Progenitor cell of endocrine pancreas (in vitro differentiated cells): ENCODE measurements at regions not wholly inside any gene's neighbourhood (a gene's known extent, or its start where the extent isn't known, plus 50 kb on each side); places are given as distances from the start of the nearest gene placed in this dataset.

Experiments used
- DNase-seq: peaks from one replicate; pipeline ENCODE4 v3.0.0; 2021; ENCODE audit warnings: low spot score; ENCODE audit not compliant: unreplicated experiment
- H3K27ac Mint-ChIP-seq: 2 replicates; pipeline ENCODE4 v1.8.0; 2021; ENCODE audit warnings: mild to moderate bottlenecking, moderate library complexity, mixed read lengths
- H3K27me3 Mint-ChIP-seq: 2 replicates; pipeline ENCODE4 v1.8.0; 2021; ENCODE audit warnings: mixed read lengths
- H3K36me3 Mint-ChIP-seq: 2 replicates; pipeline ENCODE4 v1.8.0; 2022; ENCODE audit warnings: mixed read lengths; ENCODE audit not compliant: insufficient read depth
- H3K4me1 Mint-ChIP-seq: 2 replicates; pipeline ENCODE4 v1.8.0; 2021; ENCODE audit warnings: low read depth, mixed read lengths
- H3K4me3 Mint-ChIP-seq: 2 replicates; pipeline ENCODE4 v1.8.0; 2021; ENCODE audit warnings: low read depth, mild to moderate bottlenecking, moderate library complexity, mixed read lengths
- H3K9me3 Mint-ChIP-seq: 2 replicates; pipeline ENCODE4 v1.8.0; 2021; ENCODE audit warnings: low read depth, mixed read lengths
- CTCF ChIP-seq: fragments of 200-600 bp; sonication (generic); IDR thresholded peaks from one replicate; pipeline ENCODE4 v1.5.0; 2021; ENCODE audit warnings: antibody characterized with exemption, mild to moderate bottlenecking; ENCODE audit not compliant: unreplicated experiment

- no peak for DNase-seq
- peaks cover 15% of the 10 kb centered on the region for H3K4me1 Mint-ChIP-seq
- no peak overlapping the region for H3K4me3 Mint-ChIP-seq
- no peak overlapping the region for H3K27ac Mint-ChIP-seq
- TF ChIP-seq CTCF, result no peak
- H3K9me3 Mint-ChIP-seq, result no peaks in the 10 kb centered on the region
- no peaks in the 10 kb centered on the region for H3K27me3 Mint-ChIP-seq
- no peaks in the 10 kb centered on the region for H3K36me3 Mint-ChIP-seq
Observed at GRCh38 chr11:11220786-11221185, 132.3 kb downstream of the CSNK2A3 start.

GRCh38 chr11:11218629-11218986 is 134.4 kb downstream of the CSNK2A3 start:
- H3K27ac Mint-ChIP-seq, result peak overlapping the region; percentile 12
- no peaks in the 10 kb centered on the region for H3K36me3 Mint-ChIP-seq
- no peaks in the 10 kb centered on the region for H3K9me3 Mint-ChIP-seq
- peaks cover 33% of the 10 kb centered on the region for H3K4me1 Mint-ChIP-seq
- no peak overlapping the region for H3K4me3 Mint-ChIP-seq
- DNase-seq, result no peak
- no peak for TF ChIP-seq CTCF
- peaks cover 7% of the 10 kb centered on the region for H3K27me3 Mint-ChIP-seq

DNA sequence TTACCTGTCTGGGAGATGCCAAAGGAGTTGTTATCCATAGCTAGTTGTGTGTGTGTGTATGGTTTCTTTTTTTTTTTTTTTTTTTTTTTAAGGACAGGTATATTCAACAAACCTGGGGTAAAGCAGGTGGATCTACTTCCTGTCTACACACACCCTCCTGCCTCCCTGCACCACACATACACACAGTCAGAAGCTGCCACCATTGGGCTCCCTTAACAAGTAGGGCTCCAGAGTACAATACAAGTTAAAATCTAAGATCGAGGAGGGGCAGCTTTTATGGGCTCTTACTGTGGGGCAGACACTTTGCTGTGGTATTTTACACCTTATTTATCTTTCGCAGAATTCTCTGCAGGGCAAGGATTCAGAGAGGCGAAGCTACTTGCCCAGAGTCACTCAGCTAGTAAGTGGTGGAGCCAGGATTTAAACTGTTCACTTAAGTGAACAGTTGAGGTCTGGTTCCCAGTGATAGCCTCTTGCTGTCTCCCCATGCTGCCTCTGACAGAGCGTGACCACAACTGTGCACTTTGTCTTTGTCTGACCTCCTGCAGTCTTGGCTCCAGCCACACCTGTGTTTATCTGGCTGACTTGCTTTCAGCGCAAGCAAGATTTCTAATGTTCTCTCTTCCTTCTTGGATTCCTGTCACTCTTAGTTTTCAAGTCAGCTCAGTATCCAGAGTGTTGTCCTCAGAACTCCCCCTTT is 135.0 kb downstream of the CSNK2A3 start:
- Mint-ChIP-seq H3K4me1 (peaks cover 33% of the 10 kb centered on the region), H3K27me3 (peaks cover 10% of the 10 kb centered on the region), H3K36me3 (no peaks in the 10 kb centered on the region), H3K9me3 (no peaks in the 10 kb centered on the region), H3K4me3 (no peak overlapping the region), H3K27ac (peak overlapping the region; percentile 12)
- TF ChIP-seq CTCF, result no peak
- no peak for DNase-seq

DNA sequence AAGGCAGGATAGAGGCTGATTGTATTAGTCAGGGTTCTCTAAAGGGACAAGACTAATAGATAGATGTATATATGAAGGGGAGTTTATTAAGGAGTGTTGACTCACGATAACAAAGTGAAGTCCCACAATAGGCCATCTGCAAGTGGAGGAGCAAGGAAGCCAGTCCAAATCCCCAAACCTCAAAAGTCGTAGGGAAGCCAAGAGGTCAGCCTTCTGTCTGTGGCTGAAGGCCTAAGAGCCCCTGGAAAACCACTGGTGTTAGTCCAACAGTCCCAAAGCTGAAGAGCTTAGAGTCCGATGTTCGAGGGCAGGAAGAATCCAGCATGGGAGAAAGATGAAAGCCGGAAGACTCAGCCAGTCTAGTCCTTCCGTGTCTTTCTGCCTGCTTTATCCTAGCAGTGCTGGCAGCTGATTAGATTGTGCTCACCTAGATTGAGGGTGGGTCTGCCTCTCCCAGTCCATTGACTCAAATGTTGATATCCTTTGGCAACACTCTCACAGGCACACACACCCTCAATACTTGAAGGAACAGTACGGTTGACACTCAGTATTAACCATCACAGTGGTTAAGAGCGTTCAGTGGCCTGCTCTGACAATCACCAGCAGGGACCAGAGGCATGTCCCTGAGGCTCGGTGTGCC is 135.6 kb downstream of the CSNK2A3 start:
- no peak for DNase-seq

DNA sequence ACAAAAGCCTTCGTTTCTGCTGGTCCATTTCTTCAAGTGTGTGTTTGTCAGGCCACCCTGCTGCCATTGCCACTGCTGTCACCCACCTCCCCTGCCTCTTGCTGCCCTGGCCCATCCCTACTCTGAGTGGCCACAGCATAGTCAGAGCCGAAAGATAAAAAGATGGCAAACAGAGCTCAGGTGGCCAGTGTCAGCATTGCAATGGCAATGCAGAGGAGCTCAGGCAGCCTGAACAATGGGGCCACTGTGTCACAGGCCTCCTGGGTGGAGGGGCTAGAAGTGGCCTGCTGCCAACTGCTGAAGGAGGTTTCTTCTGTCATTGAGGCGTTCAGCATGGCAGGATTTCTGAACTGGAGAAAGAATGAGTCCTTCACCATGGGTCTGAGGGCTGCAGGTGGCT is 137.1 kb downstream of the CSNK2A3 start:
- Mint-ChIP-seq H3K4me3 (no peak overlapping the region), H3K4me1 (peaks cover 33% of the 10 kb centered on the region), H3K27me3 (peaks cover 10% of the 10 kb centered on the region), H3K27ac (peak overlapping the region; percentile 33), H3K9me3 (no peaks in the 10 kb centered on the region), H3K36me3 (no peaks in the 10 kb centered on the region)
- DNase-seq, result no peak
- TF ChIP-seq CTCF, result peak; percentile 7

More for the DNA sequence above, 135.6 kb downstream of the CSNK2A3 start:
- H3K27ac Mint-ChIP-seq, result no peak overlapping the region
- no peaks in the 10 kb centered on the region for H3K9me3 Mint-ChIP-seq
- no peak overlapping the region for H3K4me3 Mint-ChIP-seq
- TF ChIP-seq CTCF, result no peak
- no peaks in the 10 kb centered on the region for H3K36me3 Mint-ChIP-seq
- H3K4me1 Mint-ChIP-seq, result peaks cover 33% of the 10 kb centered on the region
- peaks cover 10% of the 10 kb centered on the region for H3K27me3 Mint-ChIP-seq
